Upper lobe of left lung (tissue), 4 donors: ENCODE measurements at regions not wholly inside any gene's neighbourhood (a gene's known extent, or its start where the extent isn't known, plus 50 kb on each side); places are given as distances from the start of the nearest gene placed in this dataset.

Source experiments
- POLR2A ChIP-seq, 4 donors: fragments of 450-650 bp; IDR thresholded peaks; one replicate each; pipeline ENCODE4 v1.5.1; 2016 to 2017; ENCODE audit warnings: antibody characterized with exemption in 4 of 4, mild to moderate bottlenecking in 2 of 4
- POLR2AphosphoS5 ChIP-seq, 2 donors: sonication (generic); formaldehyde crosslinking; IDR thresholded peaks; one replicate each; pipeline ENCODE4 v1.5.1; 2017; ENCODE audit warnings: antibody characterized with exemption in 2 of 2
- TF ChIP-seq, protein P1 (sequence below), 6 experiments: fragments of 450-650 bp in 4 of 6; fragments of 200-600 bp in 2 of 6; sonication (generic) in 2 of 6; IDR thresholded peaks; one replicate each; pipeline ENCODE4 v1.5.1; 2016 to 2019; ENCODE audit warnings: antibody characterized with exemption in 6 of 6

DNA sequence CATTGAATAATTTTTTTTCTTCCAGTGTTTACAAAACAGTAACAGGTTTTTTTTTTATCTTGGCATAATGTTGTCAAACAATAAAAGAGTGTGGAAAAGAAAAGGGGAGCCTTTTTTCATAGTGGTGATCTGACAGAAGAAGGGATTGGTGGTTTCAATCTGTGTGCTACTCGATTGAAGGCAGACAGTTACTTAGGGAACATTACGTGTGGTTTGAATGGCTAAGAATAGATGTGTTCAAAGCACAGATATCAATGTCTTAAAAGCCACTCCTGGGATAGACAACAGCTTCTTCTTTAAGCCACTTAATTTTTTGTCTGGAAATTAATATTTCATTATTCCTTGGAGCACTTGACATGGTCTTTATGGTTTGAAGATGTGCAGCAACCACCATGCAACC lies 558.6 kb upstream of the ADGRL2 start:
- TF ChIP-seq, protein P1, sequence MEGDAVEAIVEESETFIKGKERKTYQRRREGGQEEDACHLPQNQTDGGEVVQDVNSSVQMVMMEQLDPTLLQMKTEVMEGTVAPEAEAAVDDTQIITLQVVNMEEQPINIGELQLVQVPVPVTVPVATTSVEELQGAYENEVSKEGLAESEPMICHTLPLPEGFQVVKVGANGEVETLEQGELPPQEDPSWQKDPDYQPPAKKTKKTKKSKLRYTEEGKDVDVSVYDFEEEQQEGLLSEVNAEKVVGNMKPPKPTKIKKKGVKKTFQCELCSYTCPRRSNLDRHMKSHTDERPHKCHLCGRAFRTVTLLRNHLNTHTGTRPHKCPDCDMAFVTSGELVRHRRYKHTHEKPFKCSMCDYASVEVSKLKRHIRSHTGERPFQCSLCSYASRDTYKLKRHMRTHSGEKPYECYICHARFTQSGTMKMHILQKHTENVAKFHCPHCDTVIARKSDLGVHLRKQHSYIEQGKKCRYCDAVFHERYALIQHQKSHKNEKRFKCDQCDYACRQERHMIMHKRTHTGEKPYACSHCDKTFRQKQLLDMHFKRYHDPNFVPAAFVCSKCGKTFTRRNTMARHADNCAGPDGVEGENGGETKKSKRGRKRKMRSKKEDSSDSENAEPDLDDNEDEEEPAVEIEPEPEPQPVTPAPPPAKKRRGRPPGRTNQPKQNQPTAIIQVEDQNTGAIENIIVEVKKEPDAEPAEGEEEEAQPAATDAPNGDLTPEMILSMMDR (IDR thresholded peaks at IDR 0.05): no peak
- no peak for TF ChIP-seq POLR2A (IDR thresholded peaks at IDR 0.05)
- no peak for TF ChIP-seq POLR2AphosphoS5 (IDR thresholded peaks at IDR 0.05)
